Tibial artery (tissue), 4 donors: ENCODE measurements at regions not wholly inside any gene's neighbourhood (a gene's known extent, or its start where the extent isn't known, plus 50 kb on each side); places are given as distances from the start of the nearest gene placed in this dataset.

Experiments used
- DNase-seq, 2 donors: peaks; one replicate each; pipeline ENCODE4 v3.0.0-alpha.2; 2019
- H3K27ac ChIP-seq, 2 donors: fragments of 200-600 bp; sonication (generic) in 1 of 2; 1 replicate in 1 of 2; 2 replicates in 1 of 2; pipeline ENCODE4 v1.5.1; 2018 to 2019; ENCODE audit warnings: mild to moderate bottlenecking in 1 of 2
- H3K27me3 ChIP-seq, 2 donors: fragments of 200-600 bp; sonication (generic) in 1 of 2; one replicate each; pipeline versions ENCODE4 v1.5.1 to v1.6.0; 2016 to 2019
- H3K36me3 ChIP-seq, 3 donors: fragments of 200-600 bp; sonication (generic) in 2 of 3; one replicate each; pipeline ENCODE4 v1.5.1; 2016 to 2019; ENCODE audit warnings: mild to moderate bottlenecking in 2 of 3
- H3K4me1 ChIP-seq, 4 donors: fragments of 200-600 bp; sonication (generic) in 2 of 4; 1 replicate in 3 of 4; 2 replicates in 1 of 4; pipeline ENCODE4 v1.5.1; 2016 to 2019
- H3K4me3 ChIP-seq, 2 donors: fragments of 200-600 bp; sonication (generic) in 1 of 2; 1 replicate in 1 of 2; 2 replicates in 1 of 2; pipeline ENCODE4 v1.5.1; 2018 to 2019; ENCODE audit warnings: mild to moderate bottlenecking in 2 of 2
- H3K9me3 ChIP-seq, 3 donors: fragments of 200-600 bp; sonication (generic) in 1 of 3; one replicate each; pipeline ENCODE4 v1.5.1; 2016 to 2019
- CTCF ChIP-seq, 2 experiments: fragments of 200-600 bp in 1 of 2; fragments of 450-650 bp in 1 of 2; IDR thresholded peaks; one replicate each; pipeline ENCODE4 v1.5.1; 2017 to 2019; ENCODE audit warnings: antibody characterized with exemption in 2 of 2, mild to moderate bottlenecking in 1 of 2, moderate library complexity in 1 of 2
- intact Hi-C: fragments of 100-400 bp; cut with DNase I; formaldehyde crosslinking; loops from one replicate; pipeline ENCODE4 v1.15.0; 2023; ENCODE audit warnings: low total_unique reads

GRCh38 chr1:14055442-14056223 lies 355.6 kb downstream of the PRDM2 start:
- H3K27me3 ChIP-seq, result no peaks in the 10 kb centered on the region
- H3K4me1 ChIP-seq, result no peaks in the 10 kb centered on the region
- H3K27ac ChIP-seq, result no peak overlapping the region
- intact Hi-C loops, result no loop called here
- DNase-seq, result no peak
- H3K4me3 ChIP-seq, result no peak overlapping the region
- no peaks in the 10 kb centered on the region for H3K36me3 ChIP-seq
- TF ChIP-seq CTCF (IDR thresholded peaks at IDR 0.05), result no peak
- H3K9me3 ChIP-seq, result peaks cover 0 to 5% (median 0%) of the 10 kb centered on the region in 3 donors

GRCh38 chr1:14057640-14058039 lies 357.7 kb downstream of the PRDM2 start:
- no peak for TF ChIP-seq CTCF (IDR thresholded peaks at IDR 0.05)
- DNase-seq, result no peak
- H3K4me1 ChIP-seq, result no peaks in the 10 kb centered on the region
- H3K9me3 ChIP-seq, result peaks cover 0 to 5% (median 0%) of the 10 kb centered on the region in 3 donors
- intact Hi-C loops, result no loop called here
- H3K36me3 ChIP-seq, result no peaks in the 10 kb centered on the region
- H3K4me3 ChIP-seq, result no peak overlapping the region
- H3K27me3 ChIP-seq, result no peaks in the 10 kb centered on the region
- no peak overlapping the region for H3K27ac ChIP-seq

GRCh38 chr1:14061204-14061603 lies 361.2 kb downstream of the PRDM2 start:
- Histone ChIP-seq H3K36me3 (no peaks in the 10 kb centered on the region), H3K27me3 (no peaks in the 10 kb centered on the region), H3K4me1 (no peaks in the 10 kb centered on the region), H3K4me3 (no peak overlapping the region), H3K9me3 (peaks cover 0 to 5% (median 0%) of the 10 kb centered on the region in 3 donors), H3K27ac (no peak overlapping the region)
- no peak for TF ChIP-seq CTCF (IDR thresholded peaks at IDR 0.05)
- intact Hi-C loops, result no loop called here
- DNase-seq, result no peak

- Histone ChIP-seq H3K4me3 (no peak overlapping the region), H3K36me3 (no peaks in the 10 kb centered on the region), H3K4me1 (no peaks in the 10 kb centered on the region), H3K27ac (no peak overlapping the region), H3K9me3 (peaks cover 0 to 5% (median 0%) of the 10 kb centered on the region in 3 donors), H3K27me3 (no peaks in the 10 kb centered on the region)
- no peak for DNase-seq
- intact Hi-C loops, result no loop called here
- no peak for TF ChIP-seq CTCF (IDR thresholded peaks at IDR 0.05)
Measured at GRCh38 chr1:14061722-14062121, 361.7 kb downstream of the PRDM2 start.

GRCh38 chr1:14062669-14063068 lies 362.7 kb downstream of the PRDM2 start:
- H3K4me1 ChIP-seq, result no peaks in the 10 kb centered on the region
- peaks cover 0 to 5% (median 0%) of the 10 kb centered on the region in 3 donors for H3K9me3 ChIP-seq
- H3K4me3 ChIP-seq, result no peak overlapping the region
- intact Hi-C loops, result no loop called here
- TF ChIP-seq CTCF (IDR thresholded peaks at IDR 0.05), result no peak
- no peak for DNase-seq
- no peak overlapping the region for H3K27ac ChIP-seq
- H3K36me3 ChIP-seq, result no peaks in the 10 kb centered on the region
- H3K27me3 ChIP-seq, result no peaks in the 10 kb centered on the region
